ENCODE measurements at regions not wholly inside any gene's neighbourhood (a gene's known extent, or its start where the extent isn't known, plus 50 kb on each side); places are given as distances from the start of the nearest gene placed in this dataset.

DNA sequence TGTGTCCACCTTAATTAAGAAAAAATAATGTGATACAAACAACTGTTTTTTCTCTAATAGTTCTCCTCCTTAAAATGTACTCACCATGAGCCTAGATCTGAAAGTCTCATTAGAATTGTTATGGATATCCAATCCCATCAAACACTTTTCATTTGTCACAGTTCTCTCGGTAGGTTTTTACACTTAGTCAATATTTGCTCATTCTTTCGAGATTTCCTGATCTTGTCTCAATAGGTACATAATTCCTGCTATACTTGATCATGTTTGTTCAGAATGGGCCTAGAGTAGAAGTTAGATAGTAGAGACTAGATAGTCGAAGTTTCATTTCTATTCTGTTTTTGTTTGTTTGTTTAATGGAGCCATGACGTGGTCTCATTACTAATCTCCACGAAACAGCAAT lies 2005.7 kb downstream of the NCAM2 start:
- no peak overlapping the region for H3K27ac ChIP-seq
- CTCF ChIA-PET: no interaction called here
- no peak for DNase-seq (ENCODE audit: low spot score)
- POLR2A ChIA-PET (ENCODE audit: low non-redundant PET): no interaction called here
- TF ChIP-seq, protein P1, sequence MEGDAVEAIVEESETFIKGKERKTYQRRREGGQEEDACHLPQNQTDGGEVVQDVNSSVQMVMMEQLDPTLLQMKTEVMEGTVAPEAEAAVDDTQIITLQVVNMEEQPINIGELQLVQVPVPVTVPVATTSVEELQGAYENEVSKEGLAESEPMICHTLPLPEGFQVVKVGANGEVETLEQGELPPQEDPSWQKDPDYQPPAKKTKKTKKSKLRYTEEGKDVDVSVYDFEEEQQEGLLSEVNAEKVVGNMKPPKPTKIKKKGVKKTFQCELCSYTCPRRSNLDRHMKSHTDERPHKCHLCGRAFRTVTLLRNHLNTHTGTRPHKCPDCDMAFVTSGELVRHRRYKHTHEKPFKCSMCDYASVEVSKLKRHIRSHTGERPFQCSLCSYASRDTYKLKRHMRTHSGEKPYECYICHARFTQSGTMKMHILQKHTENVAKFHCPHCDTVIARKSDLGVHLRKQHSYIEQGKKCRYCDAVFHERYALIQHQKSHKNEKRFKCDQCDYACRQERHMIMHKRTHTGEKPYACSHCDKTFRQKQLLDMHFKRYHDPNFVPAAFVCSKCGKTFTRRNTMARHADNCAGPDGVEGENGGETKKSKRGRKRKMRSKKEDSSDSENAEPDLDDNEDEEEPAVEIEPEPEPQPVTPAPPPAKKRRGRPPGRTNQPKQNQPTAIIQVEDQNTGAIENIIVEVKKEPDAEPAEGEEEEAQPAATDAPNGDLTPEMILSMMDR (conservative IDR thresholded peaks at IDR 0.05; ENCODE audit: low read depth): no peak

DNA sequence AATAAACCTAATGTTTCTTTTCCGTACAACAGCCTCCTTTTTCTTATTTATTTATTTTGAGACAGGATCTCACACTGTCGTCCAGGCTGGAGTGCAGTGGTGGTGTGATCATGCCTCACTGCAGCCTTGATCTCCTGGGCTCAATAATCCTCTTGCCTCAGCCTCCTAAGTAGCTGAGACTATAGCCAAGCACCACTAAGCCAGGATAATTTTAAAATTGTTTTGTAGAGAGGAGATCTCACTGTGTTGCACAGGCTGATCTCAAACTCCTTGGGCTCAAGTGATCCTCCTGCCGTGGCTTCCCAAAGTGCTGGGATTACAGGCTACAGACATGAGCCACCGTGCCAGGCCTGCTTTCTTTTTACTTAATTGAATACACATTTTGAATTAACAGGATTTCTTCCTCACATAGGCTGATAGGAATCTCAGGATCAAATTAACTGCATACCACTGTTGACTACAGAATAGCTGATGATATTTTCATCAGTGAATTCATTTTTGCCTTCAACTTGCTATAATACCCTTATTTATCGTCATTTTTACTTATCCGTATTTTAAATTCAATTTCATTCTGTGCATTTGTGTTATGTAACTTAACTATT lies 2010.5 kb downstream of the NCAM2 start:
- TF ChIP-seq, protein P1 (conservative IDR thresholded peaks at IDR 0.05; ENCODE audit: low read depth): no peak
- H3K27ac ChIP-seq: no peak overlapping the region
- DNase-seq (ENCODE audit: low spot score): no peak
- ChIA-PET POLR2A (ENCODE audit: low non-redundant PET) (no interaction called here), CTCF (interaction anchor here (0.6 kb wide), 1 partner anchor 1645 kb away, joined by 5 read pairs; no protein-coding TSS in a partner anchor)

DNA sequence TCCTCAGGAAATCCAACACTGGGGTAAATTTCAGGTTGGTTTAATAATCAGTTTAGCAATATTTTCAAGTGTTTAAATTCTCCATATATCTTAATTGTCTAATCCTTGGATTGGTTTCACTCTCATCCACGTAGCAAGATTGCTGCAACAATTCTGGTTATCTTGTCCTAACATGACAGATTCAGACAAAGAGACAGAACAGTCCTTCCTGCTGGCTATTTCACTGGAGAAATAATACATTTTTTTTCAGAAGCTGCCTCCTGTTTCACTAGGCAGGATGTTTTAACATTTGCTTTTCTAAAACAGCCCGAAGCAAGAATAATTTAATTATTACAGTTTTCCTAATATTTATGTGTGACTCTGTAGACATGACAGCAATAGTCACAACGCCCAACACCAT lies 2011.2 kb downstream of the NCAM2 start:
- ChIA-PET POLR2A (ENCODE audit: low non-redundant PET) (no interaction called here), CTCF (no interaction called here)
- H3K27ac ChIP-seq: no peak overlapping the region
- no peak for DNase-seq (ENCODE audit: low spot score)
- TF ChIP-seq, protein P1 (conservative IDR thresholded peaks at IDR 0.05; ENCODE audit: low read depth): no peak

DNA sequence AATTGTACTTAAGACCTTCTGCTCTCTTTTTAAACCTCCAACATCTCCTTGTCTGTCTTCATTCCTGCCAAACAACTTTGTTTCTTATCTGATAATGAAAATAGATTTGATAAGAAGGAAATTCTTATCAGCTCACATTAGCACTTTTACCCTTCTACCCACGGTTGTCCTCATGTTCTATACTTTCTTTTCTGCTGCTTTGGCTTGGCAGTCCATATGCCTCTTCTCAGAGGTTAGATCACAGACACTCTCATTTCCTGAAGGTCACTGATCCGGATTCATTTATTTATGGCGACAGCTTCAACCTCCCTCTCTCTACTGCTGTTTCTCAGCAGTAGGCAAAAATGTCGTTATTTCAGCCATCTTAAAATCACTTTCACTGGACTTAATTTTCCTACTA lies 2015.8 kb downstream of the NCAM2 start:
- ChIA-PET CTCF (no interaction called here), POLR2A (ENCODE audit: low non-redundant PET) (no interaction called here)
- TF ChIP-seq, protein P1 (conservative IDR thresholded peaks at IDR 0.05; ENCODE audit: low read depth): no peak
- DNase-seq (ENCODE audit: low spot score): no peak
- H3K27ac ChIP-seq: no peak overlapping the region

DNA sequence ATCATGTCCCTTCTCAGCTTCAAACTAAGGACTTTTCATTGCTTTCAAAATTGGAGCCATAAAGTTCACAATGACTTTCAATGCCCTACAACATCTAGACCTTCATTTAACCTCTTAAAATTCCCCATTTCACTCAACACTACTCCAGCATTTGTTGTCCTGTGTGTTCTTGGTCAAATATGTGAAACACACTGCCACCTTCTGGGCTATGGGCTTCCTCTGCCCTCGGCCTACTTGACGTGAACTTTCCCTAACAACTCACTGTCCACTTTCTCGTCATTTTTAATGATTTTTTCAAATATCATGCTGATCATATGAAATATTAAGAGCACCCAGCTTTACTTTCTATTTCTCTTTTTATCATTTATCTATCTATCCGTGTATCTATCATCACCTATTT lies 2018.4 kb downstream of the NCAM2 start:
- POLR2A ChIA-PET (ENCODE audit: low non-redundant PET): no interaction called here
- CTCF ChIA-PET: interaction anchor here (0.5 kb wide), 1 partner anchor 442 kb away, joined by 4 read pairs; no protein-coding TSS in a partner anchor
- H3K27ac ChIP-seq: no peak overlapping the region
- DNase-seq (ENCODE audit: low spot score): no peak
- TF ChIP-seq, protein P1 (conservative IDR thresholded peaks at IDR 0.05; ENCODE audit: low read depth): no peak

DNA sequence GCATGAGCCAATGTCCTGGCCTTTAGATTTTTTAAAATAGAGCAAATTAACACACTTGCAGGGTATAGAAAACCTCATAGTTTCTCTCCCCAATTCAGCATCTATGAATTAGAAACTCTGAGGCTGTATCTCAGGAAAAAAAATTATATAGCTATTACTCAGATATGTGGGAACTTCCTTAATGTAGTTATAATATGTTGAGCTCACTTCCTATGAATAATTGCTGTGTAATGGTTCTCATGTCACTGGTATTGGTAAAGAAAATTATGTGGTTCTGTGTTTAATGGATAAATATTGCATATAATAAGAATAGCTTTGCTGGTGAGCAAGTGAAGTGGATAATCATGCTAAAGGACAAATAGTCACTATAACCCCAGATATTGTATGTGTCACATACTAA lies 2019.8 kb downstream of the NCAM2 start:
- CTCF ChIA-PET: no interaction called here
- H3K27ac ChIP-seq: no peak overlapping the region
- POLR2A ChIA-PET (ENCODE audit: low non-redundant PET): no interaction called here

More for the DNA sequence above, 2019.8 kb downstream of the NCAM2 start:
- no peak for DNase-seq (ENCODE audit: low spot score)
- TF ChIP-seq, protein P1 (conservative IDR thresholded peaks at IDR 0.05; ENCODE audit: low read depth): no peak
